Embryonic facial prominence (tissue), 1 donor: ENCODE measurements at regions not wholly inside any gene's neighbourhood (a gene's known extent, or its start where the extent isn't known, plus 50 kb on each side); places are given as distances from the start of the nearest gene placed in this dataset.
"Not testable (repeated sequence)": the region's sequence is repeated elsewhere in the genome, so short reads cannot be mapped to it uniquely, and the experiment has no call there.

ENCODE experiments used
- DNase-seq: peaks from one replicate; pipeline ENCODE4 v3.0.0-alpha.2; 2016; ENCODE audit errors: extremely low spot score

- DNase-seq: not testable (repeated sequence)
Observed at GRCh38 chr2:13532781-13533523, 816.2 kb downstream of the TRIB2 start.

- no peak for DNase-seq
Observed at GRCh38 chr2:13533524-13533922, 816.8 kb downstream of the TRIB2 start.

- DNase-seq: no peak
Observed at GRCh38 chr2:13536941-13537340, 820.2 kb downstream of the TRIB2 start.

- no peak for DNase-seq
Observed at GRCh38 chr2:13537771-13538349, 821.1 kb downstream of the TRIB2 start.

- DNase-seq: no peak
Observed at GRCh38 chr2:13539296-13539695, 822.6 kb downstream of the TRIB2 start.

- DNase-seq: no peak
Observed at GRCh38 chr2:13542061-13542460, 825.3 kb downstream of the TRIB2 start.

- DNase-seq: no peak
Observed at GRCh38 chr2:13542642-13543041, 825.9 kb downstream of the TRIB2 start.

- DNase-seq: no peak
Observed at GRCh38 chr2:13543550-13543949, 826.8 kb downstream of the TRIB2 start.

- no peak for DNase-seq
Observed at GRCh38 chr2:13545320-13545719, 828.6 kb downstream of the TRIB2 start.

- DNase-seq: no peak
Observed at GRCh38 chr2:13546131-13546530, 829.4 kb downstream of the TRIB2 start.

GRCh38 chr2:13550285-13551231 is 833.8 kb downstream of the TRIB2 start:
- no peak for DNase-seq

- DNase-seq: no peak
Observed at GRCh38 chr2:13558368-13558767, 841.6 kb downstream of the TRIB2 start.

- no peak for DNase-seq
Observed at GRCh38 chr2:13560322-13560721, 843.6 kb downstream of the TRIB2 start.

- no peak for DNase-seq
Observed at GRCh38 chr2:13572466-13572865, 855.7 kb downstream of the TRIB2 start.

- no peak for DNase-seq
Observed at GRCh38 chr2:13574831-13575230, 858.1 kb downstream of the TRIB2 start.

GRCh38 chr2:13576406-13577036 is 859.8 kb downstream of the TRIB2 start:
- no peak for DNase-seq

GRCh38 chr2:13578547-13578946 is 861.8 kb downstream of the TRIB2 start:
- no peak for DNase-seq

- no peak for DNase-seq
Observed at GRCh38 chr2:13581471-13581870, 864.7 kb downstream of the TRIB2 start.

- DNase-seq: no peak
Observed at GRCh38 chr2:13583609-13584008, 866.9 kb downstream of the TRIB2 start.

GRCh38 chr2:13584020-13584419 is 867.3 kb downstream of the TRIB2 start:
- DNase-seq: no peak

- no peak for DNase-seq
Observed at GRCh38 chr2:13585732-13586131, 869.0 kb downstream of the TRIB2 start.

- DNase-seq: no peak
Observed at GRCh38 chr2:13596233-13596632, 879.5 kb downstream of the TRIB2 start.
